RKO (cell line): ENCODE measurements at regions not wholly inside any gene's neighbourhood (a gene's known extent, or its start where the extent isn't known, plus 50 kb on each side); places are given as distances from the start of the nearest gene placed in this dataset.

Source experiments
- DNase-seq: peaks from one replicate; pipeline ENCODE4 v3.0.0-alpha.2; 2016; ENCODE audit warnings: low spot score

DNA sequence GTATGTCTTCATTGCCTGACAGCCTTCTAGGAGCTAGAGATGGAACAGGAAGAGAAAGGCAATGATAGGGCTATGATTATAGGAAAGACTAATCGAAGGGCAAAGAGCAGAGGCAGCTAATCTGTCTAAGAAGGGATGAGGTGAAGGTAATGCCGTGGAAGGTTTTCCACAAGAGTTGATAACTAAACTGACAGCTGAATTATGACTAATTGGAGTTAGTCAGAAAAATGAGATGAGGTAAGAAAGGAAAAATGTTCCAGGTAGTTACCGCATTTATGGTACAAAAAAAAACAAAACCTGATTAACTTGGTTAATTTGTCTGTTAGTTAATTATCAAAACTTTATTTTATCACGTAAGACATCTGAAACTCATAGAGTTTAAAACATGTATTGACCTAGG is 260.3 kb downstream of the SLITRK6 start:
- no peak for DNase-seq

DNA sequence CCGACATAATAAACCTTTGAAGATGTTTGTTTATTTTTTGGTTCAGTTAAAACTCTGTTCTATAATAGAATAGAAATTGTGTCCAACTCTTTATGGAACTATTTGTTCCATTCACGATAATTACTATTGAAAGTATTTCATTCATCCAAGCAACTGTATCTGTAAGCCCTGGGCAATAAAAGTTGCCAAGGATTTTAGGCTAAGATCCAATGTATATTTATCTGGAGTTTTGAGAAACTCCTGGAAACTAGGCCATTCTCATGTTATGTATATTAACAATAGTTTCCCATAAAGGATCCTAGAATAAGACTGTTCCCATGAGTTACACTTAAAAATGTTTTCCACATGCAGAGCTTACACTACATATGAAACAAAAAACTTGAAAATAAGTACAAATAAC is 261.6 kb downstream of the SLITRK6 start:
- DNase-seq = no peak

DNA sequence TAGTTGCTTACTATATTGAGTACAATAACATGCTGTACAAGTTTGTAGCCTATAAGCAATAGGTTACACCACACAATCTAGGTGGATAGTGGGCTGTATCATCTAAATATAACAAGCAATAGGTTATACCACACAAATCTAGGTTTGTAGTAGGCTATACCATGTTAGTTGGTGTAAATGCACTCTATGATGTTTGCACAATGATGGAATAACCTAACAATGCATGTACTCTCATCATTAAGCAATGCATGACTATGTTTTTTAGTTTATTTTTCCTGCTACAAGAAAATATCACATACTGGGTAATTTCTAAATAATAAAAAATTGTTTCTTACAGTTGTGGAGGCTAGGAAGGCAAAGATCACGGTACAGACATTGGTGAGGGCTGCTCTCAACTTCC is 262.5 kb downstream of the SLITRK6 start:
- DNase-seq = no peak

- no peak for DNase-seq
Measured at GRCh38 chr13:85535316-85536084, 263.7 kb downstream of the SLITRK6 start.

GRCh38 chr13:85533911-85534310 is 265.3 kb downstream of the SLITRK6 start:
- DNase-seq = no peak

GRCh38 chr13:85529218-85529594 is 270.0 kb downstream of the SLITRK6 start:
- no peak for DNase-seq

DNA sequence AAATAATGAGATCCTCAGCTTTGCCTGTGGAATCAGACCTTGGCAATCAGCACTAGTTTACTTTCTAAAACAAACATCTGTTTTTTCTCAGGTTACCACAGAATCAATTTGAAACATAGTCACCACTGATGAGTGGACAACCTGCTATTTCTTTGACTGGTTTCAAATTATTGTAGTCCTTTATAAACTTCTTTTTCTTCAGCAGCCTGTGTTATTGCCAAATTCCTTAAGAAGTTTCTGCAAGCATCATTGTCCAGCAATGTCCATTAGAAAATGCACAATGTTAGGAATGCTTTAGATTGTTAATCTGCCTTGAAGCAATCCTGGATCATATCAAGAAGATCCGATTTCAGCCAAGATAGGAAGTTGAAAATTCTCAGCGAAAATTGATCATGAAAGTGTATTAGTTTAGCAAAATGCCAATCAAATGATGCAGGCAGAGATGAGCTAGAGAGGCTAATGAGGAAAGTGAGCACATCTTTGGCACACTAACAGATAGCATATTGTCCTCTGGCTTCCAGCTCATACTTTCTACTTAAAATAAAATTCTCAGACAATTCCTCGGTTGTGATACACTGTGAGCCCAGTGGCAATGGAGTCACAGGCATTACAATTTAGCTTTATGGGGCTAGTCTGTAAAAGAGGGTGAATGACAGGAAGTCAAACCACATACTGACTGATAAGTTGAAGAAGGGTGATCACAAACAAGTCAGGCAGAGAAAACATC is 270.6 kb downstream of the SLITRK6 start:
- DNase-seq = no peak

DNA sequence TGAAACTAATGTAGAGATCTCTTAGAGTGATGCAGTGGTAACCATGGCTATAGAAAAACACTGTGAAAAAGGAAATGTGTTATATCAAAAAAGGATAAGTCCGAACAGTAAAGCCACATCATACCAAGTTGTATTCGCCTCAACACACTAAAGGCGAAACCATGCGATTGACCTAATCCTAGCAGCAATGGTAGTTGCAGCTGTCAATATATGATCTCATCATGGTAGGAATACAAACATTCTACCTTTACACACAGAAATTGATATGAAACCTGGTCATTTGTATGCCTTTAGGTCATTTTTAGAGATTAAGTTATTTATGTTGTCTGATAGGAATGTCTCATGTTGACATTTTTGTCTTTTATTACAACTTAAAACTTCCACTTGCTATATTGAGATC is 271.9 kb downstream of the SLITRK6 start:
- no peak for DNase-seq

GRCh38 chr13:85525411-85525810 is 273.8 kb downstream of the SLITRK6 start:
- DNase-seq = no peak

DNA sequence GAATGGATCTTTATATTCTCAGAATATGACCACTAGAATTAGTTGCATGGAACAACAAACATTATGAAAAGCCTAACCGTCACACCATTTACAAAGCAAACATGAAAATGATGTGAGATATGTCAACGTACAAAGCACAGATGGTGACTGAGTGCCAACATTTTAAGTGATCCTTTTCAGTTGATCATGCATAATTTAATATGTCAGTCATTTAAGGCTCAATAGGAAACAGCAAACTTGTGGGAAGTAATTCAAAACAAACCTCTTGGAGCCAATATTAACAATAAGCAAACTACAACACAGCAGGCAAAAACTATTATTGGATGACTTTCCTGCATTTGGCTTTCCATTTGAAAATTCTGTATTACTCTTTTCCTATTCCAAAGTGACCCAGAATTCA is 277.6 kb downstream of the SLITRK6 start:
- no peak for DNase-seq

GRCh38 chr13:85520445-85520844 is 278.8 kb downstream of the SLITRK6 start:
- no peak for DNase-seq

GRCh38 chr13:85519363-85519762 is 279.9 kb downstream of the SLITRK6 start:
- no peak for DNase-seq

DNA sequence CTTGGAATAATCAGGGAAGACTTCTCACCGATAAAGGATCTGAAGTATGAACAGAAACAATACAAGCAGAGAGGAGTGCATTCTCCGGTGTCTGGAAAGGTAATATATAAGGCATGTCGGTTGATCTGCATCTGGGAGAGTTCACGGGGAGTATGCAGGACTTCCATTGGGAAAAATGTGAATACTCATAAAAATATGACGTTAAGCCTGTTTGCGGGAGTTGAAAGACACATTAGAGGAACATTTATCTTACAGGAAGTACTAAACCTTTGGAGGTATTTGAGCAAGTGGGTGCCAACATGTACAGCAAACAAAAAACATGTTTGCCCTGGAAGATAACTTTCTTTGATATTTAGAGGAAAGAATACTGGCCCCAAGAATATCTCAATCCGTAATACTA is 286.8 kb downstream of the SLITRK6 start:
- no peak for DNase-seq

- DNase-seq = no peak
Measured at GRCh38 chr13:85509512-85509911, 289.7 kb downstream of the SLITRK6 start.

- no peak for DNase-seq
Measured at GRCh38 chr13:85508683-85509329, 290.4 kb downstream of the SLITRK6 start.

GRCh38 chr13:85503797-85504196 is 295.4 kb downstream of the SLITRK6 start:
- no peak for DNase-seq

DNA sequence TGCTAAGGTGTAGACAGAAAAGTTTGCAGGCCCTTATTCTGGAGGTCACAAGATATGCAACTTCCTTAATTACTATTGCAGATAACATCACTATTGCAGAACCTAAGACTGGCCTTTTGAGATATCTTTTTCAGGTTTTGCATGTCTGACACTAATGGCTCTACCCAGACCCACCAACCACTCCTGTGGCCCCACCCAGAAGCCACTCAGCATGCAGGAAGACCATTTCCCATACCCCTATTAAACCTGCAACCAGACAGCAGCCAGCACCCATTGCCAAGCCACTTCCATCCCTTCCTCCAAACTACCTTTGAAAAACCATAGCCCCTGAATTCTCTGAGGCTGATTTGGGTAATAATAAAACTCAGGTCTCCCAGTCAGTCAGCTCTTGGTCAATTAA is 297.6 kb downstream of the SLITRK6 start:
- no peak for DNase-seq

DNA sequence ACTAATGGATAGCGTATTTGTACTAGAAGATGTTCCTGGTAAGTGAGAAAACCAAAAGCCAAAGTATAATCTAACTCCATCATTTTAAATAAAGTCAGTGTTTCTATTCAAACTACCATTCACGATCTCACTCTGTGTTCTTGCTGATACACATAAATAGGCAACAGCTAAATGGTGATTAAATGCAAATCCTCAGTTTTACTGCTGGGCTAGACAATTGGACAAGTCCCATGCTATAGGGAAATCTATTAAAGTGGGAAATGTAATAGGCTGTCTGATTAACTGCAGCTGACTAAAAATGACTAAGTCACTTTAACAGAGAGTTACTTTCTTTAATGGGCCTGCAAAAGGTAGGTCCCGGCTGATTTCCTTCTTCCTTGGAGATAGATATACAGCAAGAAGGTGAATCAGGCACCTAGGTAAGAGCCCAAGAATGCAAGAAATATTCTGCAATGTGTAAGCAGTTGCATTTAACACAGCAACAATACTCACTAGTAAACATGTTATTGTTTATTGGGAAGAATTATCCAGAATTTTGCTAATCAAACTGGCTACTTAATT is 298.4 kb downstream of the SLITRK6 start:
- no peak for DNase-seq

- no peak for DNase-seq
Measured at GRCh38 chr13:85498774-85499173, 300.4 kb downstream of the SLITRK6 start.

- DNase-seq = peak; percentile 58
Measured at GRCh38 chr13:85497652-85498051, 301.6 kb downstream of the SLITRK6 start.

- no peak for DNase-seq
Measured at GRCh38 chr13:85492283-85492682, 306.9 kb downstream of the SLITRK6 start.

- DNase-seq = no peak
Measured at GRCh38 chr13:85486663-85487062, 312.6 kb downstream of the SLITRK6 start.

- no peak for DNase-seq
Measured at GRCh38 chr13:85473144-85473543, 326.1 kb downstream of the SLITRK6 start.
